KMS-11 (cell line): ENCODE measurements at regions not wholly inside any gene's neighbourhood (a gene's known extent, or its start where the extent isn't known, plus 50 kb on each side); places are given as distances from the start of the nearest gene placed in this dataset.

Experiments used
- H2AFZ ChIP-seq: fragments of 200-600 bp; sonication (generic); 2 replicates; pipeline ENCODE4 v1.6.1; 2016; ENCODE audit warnings: antibody characterized with exemption, mixed run types, low read depth
- H3K27ac ChIP-seq: fragments of 200-600 bp; sonication (generic); 2 replicates; pipeline ENCODE4 v1.6.1; 2016; ENCODE audit warnings: mild to moderate bottlenecking, mixed run types
- H3K27me3 ChIP-seq: fragments of 200-600 bp; sonication (generic); 2 replicates; pipeline ENCODE4 v1.6.1; 2017; ENCODE audit warnings: mild to moderate bottlenecking, low read depth, mixed run types, moderate library complexity; ENCODE audit not compliant: insufficient read depth
- H3K36me3 ChIP-seq: fragments of 200-600 bp; sonication (generic); 2 replicates; pipeline ENCODE4 v1.6.1; 2017; ENCODE audit warnings: mild to moderate bottlenecking, mixed run types; ENCODE audit not compliant: insufficient read depth
- H3K4me1 ChIP-seq: fragments of 200-600 bp; sonication (generic); 2 replicates; pipeline ENCODE4 v1.6.1; 2016; ENCODE audit warnings: mild to moderate bottlenecking, low read depth, mixed run types; ENCODE audit not compliant: poor library complexity, severe bottlenecking
- H3K4me2 ChIP-seq: fragments of 200-600 bp; sonication (generic); 2 replicates; pipeline ENCODE4 v1.7.0; 2016; ENCODE audit warnings: mild to moderate bottlenecking, mixed run types
- H3K4me3 ChIP-seq: fragments of 200-600 bp; sonication (generic); IDR thresholded peaks from 2 replicates; pipeline ENCODE4 v1.6.1; 2017; ENCODE audit warnings: low read depth, low read length, mixed read lengths; ENCODE audit not compliant: insufficient read depth
- H3K79me2 ChIP-seq: fragments of 200-600 bp; sonication (generic); 2 replicates; pipeline ENCODE4 v1.6.1; 2016; ENCODE audit warnings: low read depth, mixed run types; ENCODE audit not compliant: insufficient read depth
- H3K9ac ChIP-seq: fragments of 200-600 bp; sonication (generic); 2 replicates; pipeline ENCODE4 v1.6.1; 2016; ENCODE audit warnings: mild to moderate bottlenecking, mixed run types
- H4K20me1 ChIP-seq: fragments of 200-600 bp; sonication (generic); 2 replicates; pipeline ENCODE4 v1.6.1; 2016; ENCODE audit warnings: mild to moderate bottlenecking, mixed run types; ENCODE audit not compliant: insufficient read depth
- TF ChIP-seq, protein P1 (sequence below): fragments of 200-600 bp; sonication (generic); conservative IDR thresholded peaks from 2 replicates; pipeline ENCODE4 v1.6.1; 2017; ENCODE audit warnings: low read depth, mild to moderate bottlenecking, antibody characterized with exemption, low read length, moderate library complexity, mixed read lengths

DNA sequence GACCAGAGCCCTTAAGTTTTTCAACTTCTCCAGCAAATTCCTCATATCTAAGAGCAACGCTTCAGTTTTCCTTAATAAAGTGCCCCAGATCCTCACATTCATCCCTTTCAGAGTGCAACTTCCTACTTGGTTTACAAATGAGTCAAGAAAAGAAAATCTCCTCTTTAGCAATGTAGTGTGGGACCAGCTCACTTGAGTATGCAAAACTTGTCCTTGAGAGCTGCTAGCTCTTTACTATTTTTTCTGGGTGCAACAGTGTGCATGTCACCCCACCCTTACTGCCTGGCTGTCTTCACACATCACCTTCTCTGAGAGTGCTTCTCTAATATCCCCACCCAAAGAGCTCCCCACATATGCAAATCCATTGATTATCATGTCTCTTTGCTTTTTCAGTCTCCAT, 203.1 kb upstream of the CAMK1G start:
- Histone ChIP-seq H3K4me2 (no peak overlapping the region), H4K20me1 (no peaks in the 10 kb centered on the region), H3K27me3 (no peaks in the 10 kb centered on the region), H3K79me2 (no peaks in the 10 kb centered on the region), H3K27ac (no peak overlapping the region), H2AFZ (no peak overlapping the region), H3K4me1 (no peaks in the 10 kb centered on the region), H3K36me3 (no peaks in the 10 kb centered on the region), H3K9ac (no peak overlapping the region), H3K4me3 (no peak overlapping the region)
- TF ChIP-seq, protein P1, sequence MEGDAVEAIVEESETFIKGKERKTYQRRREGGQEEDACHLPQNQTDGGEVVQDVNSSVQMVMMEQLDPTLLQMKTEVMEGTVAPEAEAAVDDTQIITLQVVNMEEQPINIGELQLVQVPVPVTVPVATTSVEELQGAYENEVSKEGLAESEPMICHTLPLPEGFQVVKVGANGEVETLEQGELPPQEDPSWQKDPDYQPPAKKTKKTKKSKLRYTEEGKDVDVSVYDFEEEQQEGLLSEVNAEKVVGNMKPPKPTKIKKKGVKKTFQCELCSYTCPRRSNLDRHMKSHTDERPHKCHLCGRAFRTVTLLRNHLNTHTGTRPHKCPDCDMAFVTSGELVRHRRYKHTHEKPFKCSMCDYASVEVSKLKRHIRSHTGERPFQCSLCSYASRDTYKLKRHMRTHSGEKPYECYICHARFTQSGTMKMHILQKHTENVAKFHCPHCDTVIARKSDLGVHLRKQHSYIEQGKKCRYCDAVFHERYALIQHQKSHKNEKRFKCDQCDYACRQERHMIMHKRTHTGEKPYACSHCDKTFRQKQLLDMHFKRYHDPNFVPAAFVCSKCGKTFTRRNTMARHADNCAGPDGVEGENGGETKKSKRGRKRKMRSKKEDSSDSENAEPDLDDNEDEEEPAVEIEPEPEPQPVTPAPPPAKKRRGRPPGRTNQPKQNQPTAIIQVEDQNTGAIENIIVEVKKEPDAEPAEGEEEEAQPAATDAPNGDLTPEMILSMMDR: no peak

DNA sequence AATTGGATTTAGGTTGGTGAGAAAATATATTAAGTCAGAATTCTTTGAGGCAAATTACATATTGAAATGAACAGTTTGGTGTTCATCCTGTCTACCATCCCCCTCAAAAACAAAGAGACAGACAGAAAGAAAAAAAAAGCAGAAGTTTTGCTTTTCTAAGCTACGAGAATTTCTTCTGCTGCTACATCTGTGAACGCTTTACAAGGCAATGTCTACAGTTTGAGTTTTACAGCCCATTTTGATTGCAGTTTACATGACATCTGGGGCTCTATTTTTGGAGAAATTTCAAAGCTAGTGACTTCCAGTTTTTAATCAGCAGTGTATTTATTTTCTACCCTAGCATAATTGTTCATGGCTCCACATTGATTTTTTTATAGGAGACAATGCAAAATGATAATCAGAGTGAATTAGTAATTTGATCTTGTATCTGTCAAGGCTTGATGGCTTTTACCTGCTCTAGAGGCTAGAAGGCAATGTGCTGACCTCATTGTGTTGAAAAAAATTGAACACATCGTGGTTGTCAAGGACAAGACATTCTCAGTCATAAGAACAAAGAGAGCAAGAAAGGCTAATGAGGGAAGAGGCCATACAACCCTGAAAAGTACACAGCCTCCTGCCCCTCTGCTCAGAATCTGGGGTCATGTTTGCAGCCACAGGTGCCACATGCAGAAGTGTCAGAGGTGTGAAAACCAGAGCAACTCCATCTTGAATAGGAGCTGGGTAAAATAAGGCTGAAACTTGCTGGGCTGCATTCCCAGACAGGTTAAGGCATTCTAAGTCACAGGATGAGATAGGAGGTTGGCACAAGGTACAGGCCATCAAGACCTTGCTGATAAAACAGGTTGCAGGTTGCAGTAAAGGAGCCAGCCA, 201.0 kb upstream of the CAMK1G start:
- H4K20me1 ChIP-seq: no peaks in the 10 kb centered on the region
- H3K79me2 ChIP-seq: no peaks in the 10 kb centered on the region
- H3K4me3 ChIP-seq: no peak overlapping the region
- H3K27ac ChIP-seq: no peak overlapping the region
- no peaks in the 10 kb centered on the region for H3K4me1 ChIP-seq
- no peak overlapping the region for H3K4me2 ChIP-seq
- H3K27me3 ChIP-seq: no peaks in the 10 kb centered on the region
- no peak overlapping the region for H2AFZ ChIP-seq
- no peak overlapping the region for H3K9ac ChIP-seq
- TF ChIP-seq, protein P1: no peak
- no peaks in the 10 kb centered on the region for H3K36me3 ChIP-seq

DNA sequence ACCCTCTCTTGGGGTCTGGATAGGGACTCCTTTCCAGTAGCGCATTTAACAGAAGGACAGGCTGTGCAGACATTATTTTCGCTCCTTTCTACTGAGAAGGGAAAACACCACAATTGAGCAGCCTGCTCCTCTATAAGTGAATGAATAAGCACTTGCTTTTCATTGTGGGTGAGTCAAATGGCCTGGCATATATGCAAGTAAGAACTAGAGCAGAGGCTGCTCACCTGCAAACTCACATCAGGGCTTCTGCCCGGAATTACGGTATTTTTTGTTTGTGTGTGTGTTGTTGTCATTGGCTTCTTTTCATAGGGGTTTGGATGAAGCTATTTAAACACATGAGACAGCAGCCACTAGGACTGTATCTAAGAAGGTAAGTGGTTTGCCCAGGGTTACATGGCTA, 200.1 kb upstream of the CAMK1G start:
- H3K4me2 ChIP-seq: no peak overlapping the region
- TF ChIP-seq, protein P1: no peak
- H4K20me1 ChIP-seq: no peaks in the 10 kb centered on the region
- no peaks in the 10 kb centered on the region for H3K36me3 ChIP-seq
- H3K4me3 ChIP-seq: no peak overlapping the region
- no peak overlapping the region for H2AFZ ChIP-seq
- H3K27me3 ChIP-seq: no peaks in the 10 kb centered on the region
- H3K4me1 ChIP-seq: no peaks in the 10 kb centered on the region
- H3K27ac ChIP-seq: no peak overlapping the region
- H3K9ac ChIP-seq: no peak overlapping the region
- no peaks in the 10 kb centered on the region for H3K79me2 ChIP-seq

DNA sequence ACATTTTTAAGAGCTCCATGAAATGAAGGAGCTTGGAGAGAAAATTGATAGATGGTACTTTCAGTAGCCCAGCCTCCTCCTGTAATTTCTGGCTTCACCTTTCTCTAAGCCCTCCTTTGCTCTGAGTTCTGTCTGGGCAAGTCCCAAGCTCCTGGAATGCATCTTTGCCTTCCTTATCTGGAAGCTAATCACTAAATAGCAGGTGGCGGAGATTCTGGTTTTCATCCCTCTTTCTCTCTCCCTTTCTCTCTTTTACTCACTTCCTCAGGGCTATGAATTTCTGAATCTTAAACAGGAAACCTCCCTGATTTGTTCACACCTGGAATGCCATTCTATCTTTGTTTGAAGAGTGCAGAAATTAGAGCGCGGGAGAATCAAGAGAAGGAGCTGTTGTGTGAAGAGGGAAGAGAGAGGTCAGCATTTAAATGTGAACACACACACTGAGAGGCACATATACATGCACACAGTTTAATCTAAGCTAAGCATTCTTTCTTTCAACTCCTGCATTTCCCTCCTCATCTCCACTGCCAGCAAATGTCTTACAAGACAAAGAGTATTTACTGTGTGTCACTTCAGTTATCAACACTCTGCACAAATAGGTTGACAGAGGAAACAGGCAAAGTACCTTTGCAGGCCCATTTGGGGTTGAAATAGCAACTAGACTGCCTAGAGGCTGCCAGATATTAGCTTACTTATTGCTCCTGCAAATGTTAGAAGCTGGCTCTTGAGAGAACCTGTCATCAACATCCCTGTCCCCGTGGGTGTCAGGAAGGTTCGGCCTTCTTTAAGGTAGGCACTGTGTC, 199.4 kb upstream of the CAMK1G start:
- H3K27me3 ChIP-seq: no peaks in the 10 kb centered on the region
- H3K4me2 ChIP-seq: no peak overlapping the region
- TF ChIP-seq, protein P1: no peak
- H3K27ac ChIP-seq: no peak overlapping the region
- no peaks in the 10 kb centered on the region for H4K20me1 ChIP-seq
- H3K4me3 ChIP-seq: no peak overlapping the region
- H3K36me3 ChIP-seq: no peaks in the 10 kb centered on the region
- H2AFZ ChIP-seq: no peak overlapping the region
- H3K4me1 ChIP-seq: no peaks in the 10 kb centered on the region
- no peaks in the 10 kb centered on the region for H3K79me2 ChIP-seq
- H3K9ac ChIP-seq: no peak overlapping the region
